Stimulated activated CD8-positive, alpha-beta memory T cell treated with anti-CD3 and anti-CD28 coated beads, Interleukin-15, amount 100 ng/mL, for 4 hours (primary cell): ENCODE measurements at regions not wholly inside any gene's neighbourhood (a gene's known extent, or its start where the extent isn't known, plus 50 kb on each side); places are given as distances from the start of the nearest gene placed in this dataset.

Experiments used
- DNase-seq, 2 donors: peaks; one replicate each; pipeline ENCODE4 v3.0.0-alpha.2; 2020; ENCODE audit warnings: low read depth in 2 of 2

- DNase-seq = no peak
Measured at GRCh38 chr22:49294656-49295464, 532.8 kb downstream of the BRD1 start.

DNA sequence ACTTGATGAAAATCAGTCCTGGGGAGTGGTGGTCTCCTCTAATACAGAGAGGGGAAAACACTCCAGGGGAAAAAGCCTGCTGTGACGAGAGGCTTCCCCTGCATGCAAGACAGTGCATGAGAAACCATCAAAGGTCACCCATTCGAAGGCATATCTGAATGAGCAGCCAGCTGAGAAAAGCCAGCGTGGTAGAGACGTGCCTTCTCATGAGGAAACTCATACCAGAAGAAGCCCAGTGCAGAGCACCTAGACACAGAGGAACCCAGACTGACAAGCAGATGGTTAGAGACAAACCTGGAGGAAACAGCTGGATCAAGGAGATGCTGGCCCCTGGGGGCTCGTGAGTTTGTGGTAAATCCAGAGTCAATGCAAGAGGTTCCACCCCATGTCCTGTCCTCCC is 534.8 kb downstream of the BRD1 start:
- no peak for DNase-seq

DNA sequence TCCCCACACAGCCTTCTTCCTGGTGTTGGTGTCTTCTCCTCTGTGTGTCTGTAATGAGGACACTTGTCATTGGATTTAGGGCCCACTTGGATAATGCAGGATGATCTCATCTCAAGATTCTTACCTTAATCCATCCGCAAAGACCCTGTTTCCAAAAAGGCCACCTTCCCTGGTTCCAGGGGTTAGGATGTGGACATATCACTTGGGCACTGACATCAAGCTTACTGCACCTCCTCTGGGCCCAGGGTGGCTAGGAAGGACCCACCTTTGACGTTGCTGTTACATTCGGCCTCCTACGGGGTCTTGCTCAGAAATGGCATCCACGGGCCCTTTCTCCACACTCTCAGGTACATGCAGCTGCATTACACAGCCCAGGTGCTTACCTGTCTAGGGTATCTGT is 535.9 kb downstream of the BRD1 start:
- DNase-seq = no peak

DNA sequence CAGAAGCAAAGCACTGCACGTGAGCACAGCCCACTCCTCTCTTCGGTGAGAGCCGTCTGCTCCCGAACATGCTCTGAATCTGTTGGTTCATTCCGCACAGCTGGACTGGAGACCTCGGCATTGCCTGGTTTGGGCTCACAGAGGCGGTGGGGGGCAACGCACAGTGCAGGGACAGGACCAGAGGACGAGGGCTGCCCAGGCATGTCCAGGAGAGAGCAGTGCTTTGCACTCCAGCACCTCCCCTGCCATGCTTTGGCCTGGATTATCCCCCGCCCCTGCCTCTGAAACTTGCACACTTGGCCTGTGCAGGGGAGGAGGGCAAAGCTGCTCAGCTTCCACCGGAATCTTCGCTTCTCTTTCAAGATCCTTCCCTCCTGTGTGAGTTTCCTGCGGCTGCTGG is 536.5 kb downstream of the BRD1 start:
- no peak for DNase-seq

GRCh38 chr22:49290711-49291110 is 537.0 kb downstream of the BRD1 start:
- DNase-seq = no peak

- no peak for DNase-seq
Measured at GRCh38 chr22:49289822-49290679, 537.6 kb downstream of the BRD1 start.

- no peak for DNase-seq
Measured at GRCh38 chr22:49286181-49286760, 541.4 kb downstream of the BRD1 start.

- no peak for DNase-seq
Measured at GRCh38 chr22:49284931-49285330, 542.7 kb downstream of the BRD1 start.

GRCh38 chr22:49284056-49284784 is 543.5 kb downstream of the BRD1 start:
- DNase-seq = no peak

GRCh38 chr22:49282596-49282995 is 545.1 kb downstream of the BRD1 start:
- no peak for DNase-seq

DNA sequence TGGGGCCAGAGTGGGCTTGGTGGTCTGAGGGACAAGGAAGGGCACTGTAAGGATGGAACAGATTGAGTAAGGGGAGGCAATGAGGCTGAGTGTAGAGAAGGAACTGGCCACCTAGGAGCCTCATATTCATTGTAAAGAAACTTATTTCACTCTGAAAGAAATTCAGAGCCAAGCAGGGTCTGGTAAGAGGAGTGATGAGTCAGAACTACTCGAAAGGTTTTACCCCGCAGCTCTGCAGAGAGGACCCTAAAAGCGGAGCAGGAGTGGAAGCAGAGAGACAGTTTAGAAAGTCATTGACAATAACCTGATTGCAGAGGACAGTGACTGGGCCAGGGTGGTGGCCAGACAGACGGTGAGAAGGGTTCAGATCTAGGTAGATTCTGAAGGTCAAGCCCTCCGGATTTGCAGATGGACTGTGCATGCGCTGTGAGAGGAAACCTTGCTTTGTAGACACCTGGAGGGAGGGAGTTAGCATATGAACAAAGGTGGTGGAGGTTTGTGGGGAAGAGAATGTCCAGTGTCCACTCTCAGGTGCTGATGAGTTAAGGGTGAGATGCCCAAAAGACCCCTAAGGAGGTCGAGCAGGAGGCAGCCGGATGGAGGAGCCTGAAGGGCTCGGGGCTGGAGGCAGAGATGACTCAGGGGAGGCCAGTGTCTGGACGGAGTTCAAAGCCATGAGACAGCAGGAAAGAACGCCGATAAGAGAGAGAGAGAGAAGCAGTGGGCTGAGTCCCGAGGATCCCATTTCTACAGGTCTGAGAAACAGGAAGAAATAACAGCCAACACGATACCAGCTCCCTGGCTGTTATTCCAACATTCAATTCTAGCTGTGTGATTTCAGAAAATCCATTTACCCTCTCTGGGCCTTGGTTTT is 546.0 kb downstream of the BRD1 start:
- DNase-seq = no peak

DNA sequence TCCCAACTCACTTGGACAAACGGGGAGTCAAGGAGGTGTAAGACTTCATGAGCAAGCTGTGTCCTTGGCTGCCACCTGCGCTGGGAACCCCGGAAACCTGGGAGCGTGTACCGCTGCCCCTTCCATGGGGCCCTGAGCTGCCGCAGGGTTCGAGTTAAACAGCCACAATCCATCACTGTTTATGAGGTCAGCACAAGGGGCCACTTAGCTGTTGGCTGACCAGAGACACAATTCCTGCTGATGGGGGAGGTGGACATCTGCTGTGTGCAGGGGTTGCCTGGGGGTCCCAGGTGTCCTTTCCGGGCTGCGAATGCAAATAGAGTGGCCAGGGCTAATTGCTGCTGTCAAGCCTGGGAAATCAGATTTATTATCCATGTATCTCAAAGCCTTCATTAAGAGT is 549.3 kb downstream of the BRD1 start:
- DNase-seq = no peak

GRCh38 chr22:49276567-49276966 is 551.1 kb downstream of the BRD1 start:
- no peak for DNase-seq

DNA sequence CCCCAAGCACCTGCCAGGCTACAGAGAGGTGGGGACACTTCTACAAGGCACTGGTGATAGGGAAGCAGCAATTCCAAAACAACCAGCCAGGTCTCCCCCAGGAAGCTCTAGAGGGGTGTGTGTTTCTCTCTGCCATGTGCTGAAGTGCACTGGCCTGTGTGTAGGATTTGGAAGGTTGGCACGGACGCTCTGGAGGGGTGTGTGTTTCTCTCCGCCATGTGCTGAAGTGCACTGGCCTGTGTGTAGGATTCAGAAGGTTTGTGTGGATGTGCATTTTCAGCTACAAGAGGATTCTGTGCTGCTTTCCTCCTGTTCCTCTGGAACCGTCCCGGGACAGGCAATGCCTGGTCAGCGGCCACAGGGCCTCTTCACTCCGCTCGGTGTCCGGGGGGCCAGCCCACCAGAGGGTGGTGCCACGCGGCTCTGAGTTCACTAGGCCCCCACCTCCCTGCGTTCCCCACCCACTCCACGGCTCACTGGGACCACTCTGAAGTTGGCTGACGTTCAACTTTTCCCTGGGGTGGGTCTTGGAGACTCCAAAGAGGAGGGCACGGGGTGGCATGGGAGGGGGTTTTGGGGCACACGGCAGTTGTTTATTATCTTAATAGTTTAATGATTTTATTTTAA is 552.8 kb downstream of the BRD1 start:
- no peak for DNase-seq

DNA sequence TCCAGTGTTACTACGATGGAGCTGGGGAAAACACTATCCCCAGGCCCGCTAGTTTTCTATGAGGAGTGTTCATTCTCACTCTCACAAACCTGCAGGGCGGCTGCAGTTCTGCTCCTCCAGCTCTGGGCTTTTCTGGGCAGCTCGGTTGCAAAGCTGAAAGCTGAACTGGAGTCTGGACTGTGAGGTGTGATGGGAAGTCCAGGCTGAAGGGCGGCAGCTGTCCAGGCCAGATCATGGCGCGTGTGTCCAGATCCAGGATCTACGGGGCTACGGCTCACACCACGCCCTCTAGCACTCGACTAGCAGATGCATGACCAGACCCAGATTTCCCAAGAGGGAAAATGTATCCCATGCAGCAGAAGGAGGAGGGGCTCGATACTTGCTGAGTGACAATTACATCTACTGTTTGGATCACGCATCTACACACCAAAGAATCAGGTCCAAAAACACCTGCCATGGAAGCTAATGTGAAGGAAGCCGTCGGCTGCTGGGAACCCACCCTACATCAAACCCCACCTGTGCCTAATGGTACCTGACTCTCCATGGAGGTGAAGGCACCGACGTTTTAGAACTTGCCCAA is 555.0 kb downstream of the BRD1 start:
- DNase-seq = no peak

GRCh38 chr22:49271831-49272230 is 555.8 kb downstream of the BRD1 start:
- no peak for DNase-seq

GRCh38 chr22:49271369-49271727 is 556.3 kb downstream of the BRD1 start:
- DNase-seq = no peak

- DNase-seq = no peak
Measured at GRCh38 chr22:49270595-49271368, 556.9 kb downstream of the BRD1 start.

- no peak for DNase-seq
Measured at GRCh38 chr22:49269928-49270327, 557.7 kb downstream of the BRD1 start.
